GM19455 (cell line): ENCODE measurements at regions not wholly inside any gene's neighbourhood (a gene's known extent, or its start where the extent isn't known, plus 50 kb on each side); places are given as distances from the start of the nearest gene placed in this dataset.
"Not testable (repeated sequence)": the region's sequence is repeated elsewhere in the genome, so short reads cannot be mapped to it uniquely, and the experiment has no call there.

Experiments
- ATAC-seq: cut with Tn5 transposase; IDR thresholded peaks from one replicate; pipeline ENCODE4 v1.9.1; 2021; ENCODE audit not compliant: unreplicated experiment

DNA sequence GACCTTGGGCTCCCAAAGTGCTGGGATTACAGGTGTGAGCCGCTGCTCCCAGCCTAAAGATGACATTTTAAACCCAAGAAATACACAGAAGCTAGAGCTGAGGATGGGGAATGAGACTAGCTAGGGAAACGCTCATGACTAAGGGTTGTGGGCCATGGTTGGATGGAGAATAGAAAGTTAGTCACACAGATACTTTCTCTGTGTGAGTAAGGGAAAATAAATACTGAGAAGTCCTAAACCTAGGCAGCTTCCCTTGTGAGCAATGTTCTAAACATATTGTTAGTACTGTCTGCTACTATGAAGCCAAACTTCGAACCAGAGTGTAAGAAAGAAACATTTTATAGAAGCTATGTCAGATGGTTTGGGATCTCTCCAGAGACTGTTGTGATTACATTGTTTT, 304.8 kb upstream of the STAC start:
- ATAC-seq: no peak

DNA sequence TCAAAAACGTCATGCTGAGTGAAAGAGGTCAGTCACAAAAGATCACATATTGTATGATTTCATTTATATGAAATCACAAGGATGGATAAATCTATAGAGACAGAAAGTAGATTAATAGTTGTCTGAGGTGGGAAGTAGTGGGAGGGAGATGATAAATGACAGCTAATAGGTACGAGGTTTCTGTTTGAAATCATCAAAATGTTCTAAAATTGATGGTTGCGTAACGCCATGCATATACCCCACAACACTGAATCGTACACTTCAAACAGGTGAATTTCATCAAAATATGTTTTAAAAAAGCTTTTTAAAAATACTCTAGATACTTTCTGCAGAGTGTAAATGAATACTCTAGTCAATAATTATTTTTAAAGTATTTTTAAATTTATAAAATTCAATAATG, 303.0 kb upstream of the STAC start:
- no peak for ATAC-seq

DNA sequence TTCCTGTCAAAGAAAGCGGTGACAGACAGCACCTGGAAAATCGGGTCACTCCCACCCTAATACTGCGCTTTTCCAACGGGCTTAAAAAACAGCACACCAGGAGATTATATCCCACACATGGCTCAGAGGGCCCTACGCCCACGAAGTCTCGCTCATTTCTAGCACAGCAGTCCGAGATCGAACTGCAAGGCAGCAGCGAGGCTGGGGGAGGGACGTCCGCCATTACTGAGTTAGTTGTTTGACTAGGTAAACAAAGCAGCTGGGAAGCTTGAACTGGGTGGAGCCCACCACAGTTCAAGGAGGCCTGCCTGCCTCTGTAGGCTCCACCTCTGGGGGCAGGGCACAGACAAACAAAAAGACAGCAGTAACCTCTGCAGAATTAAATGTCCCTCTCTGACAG, 297.3 kb upstream of the STAC start:
- ATAC-seq: not testable (repeated sequence)

DNA sequence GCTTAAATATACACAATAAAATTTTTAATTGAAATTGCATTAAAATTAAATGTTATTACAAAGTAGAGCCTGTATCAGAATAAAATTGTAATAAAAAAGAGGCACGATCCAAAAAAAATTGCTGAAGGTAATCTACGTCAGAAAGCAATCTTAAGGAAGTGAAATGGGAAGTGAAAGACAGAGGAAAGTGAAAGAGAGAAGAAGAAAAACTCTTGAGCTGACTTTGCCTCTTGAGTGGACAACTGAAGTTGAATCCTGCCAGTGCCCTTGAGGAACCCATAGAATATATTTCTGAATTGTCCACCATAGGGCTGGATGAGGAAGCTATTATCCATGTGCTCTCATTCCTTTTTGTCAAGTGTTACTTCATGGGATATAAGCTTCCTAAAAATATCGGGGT, 285.1 kb upstream of the STAC start:
- no peak for ATAC-seq

DNA sequence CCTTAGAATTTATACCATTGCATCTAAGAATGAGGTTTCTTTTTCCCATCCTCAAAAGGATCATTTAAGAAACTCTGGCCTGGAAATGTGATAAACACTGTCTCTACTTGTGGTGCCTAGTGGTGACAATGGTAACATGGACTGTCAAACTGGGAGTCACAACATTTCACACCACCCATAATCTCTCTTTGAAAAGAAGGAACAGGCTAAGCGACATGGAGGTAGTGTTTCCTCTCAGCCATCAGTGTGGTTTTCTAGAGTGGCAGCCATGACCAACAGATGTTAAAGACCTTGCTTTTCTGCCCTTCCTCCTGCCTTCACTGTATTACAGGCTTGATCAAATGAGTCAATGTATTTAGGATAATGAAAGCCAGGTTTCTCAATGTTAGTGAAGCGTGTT, 283.1 kb upstream of the STAC start:
- no peak for ATAC-seq

DNA sequence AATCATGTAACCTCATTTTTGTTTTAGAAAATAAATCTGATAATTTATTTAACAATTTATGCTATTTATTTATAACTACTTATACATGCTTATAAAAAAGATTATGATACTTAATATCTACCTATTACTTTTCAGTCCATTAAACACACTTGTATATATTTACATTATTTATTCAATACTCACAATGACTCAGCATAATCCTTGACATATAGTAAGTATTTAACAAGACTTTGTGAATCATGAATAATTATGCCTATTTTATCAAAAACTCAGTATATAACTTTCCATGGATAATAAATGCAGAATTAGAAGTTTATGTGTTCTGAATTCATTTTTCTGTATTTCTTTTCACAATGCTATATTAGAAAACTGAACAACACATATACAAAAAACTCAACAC, 266.0 kb upstream of the STAC start:
- no peak for ATAC-seq

DNA sequence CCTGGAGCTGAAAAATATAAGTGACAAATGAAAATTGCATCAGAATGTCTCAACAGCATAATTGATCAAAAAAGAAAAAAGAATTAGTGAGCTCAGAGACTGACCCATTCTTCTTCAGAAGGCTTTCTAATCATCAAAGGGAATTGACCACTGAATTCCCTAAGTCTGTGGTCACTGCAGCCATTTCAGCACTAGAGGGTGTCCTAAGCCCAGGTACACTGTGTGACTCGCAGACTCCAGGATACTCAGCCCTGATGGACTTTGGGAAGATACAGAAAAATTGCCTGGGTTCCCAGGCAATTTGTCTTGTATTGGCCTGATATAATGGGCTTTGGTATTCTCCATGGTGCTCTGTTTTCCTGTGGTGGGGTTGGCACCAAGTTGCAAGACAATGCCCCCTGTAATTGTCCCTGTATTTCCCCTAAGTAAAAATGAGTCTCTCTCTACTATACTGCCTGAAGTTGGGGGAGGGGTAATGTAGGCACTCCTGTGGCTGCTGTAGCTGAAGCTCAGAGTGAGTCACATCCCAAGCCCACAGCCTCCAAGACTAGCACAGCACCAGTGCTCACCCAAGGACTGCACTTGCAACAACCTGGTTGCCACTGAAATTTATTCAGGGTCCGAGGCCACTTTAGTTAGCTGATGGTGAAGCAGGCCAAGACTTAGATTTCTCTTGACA, 256.0 kb upstream of the STAC start:
- ATAC-seq: no peak

DNA sequence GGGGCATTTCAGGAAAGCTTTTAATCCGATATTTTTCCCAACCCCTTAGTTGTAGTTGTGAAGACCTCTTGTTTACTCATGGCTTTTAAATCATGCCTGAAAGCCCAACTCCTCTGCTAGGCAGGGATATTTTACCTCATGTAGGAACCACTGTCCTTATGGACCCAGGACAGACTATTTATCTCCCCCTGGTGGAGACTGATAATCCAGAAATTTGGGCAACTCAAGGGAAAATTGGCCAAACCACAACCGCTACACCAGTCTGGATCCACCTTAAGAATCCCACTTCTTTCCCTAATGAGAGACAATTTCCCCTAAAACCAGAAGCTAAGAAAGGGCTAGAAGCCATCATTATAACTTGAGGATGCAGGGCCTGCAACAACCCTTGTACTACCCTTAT, 248.1 kb upstream of the STAC start:
- ATAC-seq: no peak

DNA sequence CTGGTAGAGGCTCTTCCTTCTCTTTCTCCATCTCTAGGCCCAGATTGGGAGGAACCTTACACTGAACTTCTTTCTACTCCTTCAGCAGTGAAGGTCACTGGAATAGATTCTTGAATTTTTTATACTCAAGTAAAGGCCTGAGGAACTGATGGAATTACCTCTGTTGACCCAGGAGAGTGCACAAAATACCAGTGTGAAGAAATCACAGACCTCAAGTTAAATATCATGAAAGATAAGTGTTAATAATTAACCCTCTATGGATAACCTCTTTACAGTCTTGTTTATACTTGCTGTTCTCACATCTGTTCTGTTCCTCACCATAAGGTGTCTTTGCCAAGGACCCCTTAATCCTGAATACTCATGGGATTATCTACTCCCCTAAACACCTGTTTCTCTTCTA, 244.4 kb upstream of the STAC start:
- no peak for ATAC-seq

DNA sequence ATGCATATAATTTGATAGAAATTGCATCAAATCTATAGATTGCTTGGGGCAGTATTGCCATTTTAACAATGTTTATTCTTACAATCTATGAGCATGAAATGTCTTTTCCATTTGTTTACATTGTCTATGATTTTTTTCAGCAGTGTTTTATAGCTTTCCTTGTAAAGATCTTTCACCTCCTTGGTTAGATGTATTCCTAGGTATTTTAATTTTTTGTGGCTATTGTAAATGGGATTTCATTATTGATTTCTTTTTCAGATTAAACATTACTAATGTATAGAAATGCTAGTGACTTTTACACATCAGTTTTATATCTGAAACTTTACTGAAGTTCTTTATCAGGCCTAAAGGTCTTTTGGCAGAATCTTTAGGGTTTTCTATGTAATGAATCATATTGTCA, 237.6 kb upstream of the STAC start:
- no peak for ATAC-seq

DNA sequence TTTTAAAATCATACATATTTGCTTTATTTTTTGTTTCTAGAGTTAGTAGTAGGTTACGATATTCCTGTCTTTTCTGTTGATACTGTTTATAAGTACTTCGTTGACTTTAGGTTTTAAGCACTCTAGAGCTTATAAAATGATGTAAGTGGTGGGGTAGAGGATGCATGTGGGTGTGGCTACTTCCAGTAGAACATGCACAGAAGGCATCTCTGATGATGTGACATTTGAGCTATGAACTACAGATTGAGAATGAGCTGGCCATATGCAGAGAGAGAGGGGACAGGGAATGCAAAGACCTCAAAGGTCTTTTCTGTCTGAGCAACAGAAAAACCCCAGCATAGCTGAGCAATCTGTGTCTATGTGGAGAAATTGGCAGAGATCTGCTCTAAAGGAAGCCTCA, 233.9 kb upstream of the STAC start:
- no peak for ATAC-seq

DNA sequence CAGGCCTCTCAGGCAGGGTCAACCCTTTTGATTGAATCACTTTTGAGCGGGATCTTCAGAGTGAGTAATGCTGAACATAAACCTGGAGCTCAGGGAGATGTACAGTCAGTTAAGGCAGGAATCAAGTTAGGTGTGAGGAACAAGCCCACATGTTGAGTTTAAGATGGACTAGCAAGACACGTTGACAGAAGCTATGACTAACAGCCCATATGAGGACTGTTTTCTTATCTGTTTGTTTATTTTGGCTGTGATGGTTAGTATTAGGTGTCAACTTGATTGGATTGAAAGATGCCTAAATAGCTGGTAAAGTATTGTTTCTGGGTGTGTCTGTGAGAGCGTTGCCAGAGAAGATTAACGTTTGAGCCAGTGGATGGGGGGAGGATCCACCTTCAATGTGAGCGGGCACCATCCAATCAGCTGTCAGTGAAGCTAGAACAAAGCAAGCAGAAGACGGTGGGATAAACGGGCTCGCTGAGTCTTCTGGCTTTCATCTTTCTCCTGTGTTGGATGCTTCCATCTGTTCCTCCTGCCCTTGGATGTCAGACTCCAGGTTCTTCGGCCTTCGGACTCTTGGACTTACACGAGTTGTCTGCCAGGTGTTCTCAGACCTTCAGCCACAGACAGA, 232.3 kb upstream of the STAC start:
- ATAC-seq: no peak

DNA sequence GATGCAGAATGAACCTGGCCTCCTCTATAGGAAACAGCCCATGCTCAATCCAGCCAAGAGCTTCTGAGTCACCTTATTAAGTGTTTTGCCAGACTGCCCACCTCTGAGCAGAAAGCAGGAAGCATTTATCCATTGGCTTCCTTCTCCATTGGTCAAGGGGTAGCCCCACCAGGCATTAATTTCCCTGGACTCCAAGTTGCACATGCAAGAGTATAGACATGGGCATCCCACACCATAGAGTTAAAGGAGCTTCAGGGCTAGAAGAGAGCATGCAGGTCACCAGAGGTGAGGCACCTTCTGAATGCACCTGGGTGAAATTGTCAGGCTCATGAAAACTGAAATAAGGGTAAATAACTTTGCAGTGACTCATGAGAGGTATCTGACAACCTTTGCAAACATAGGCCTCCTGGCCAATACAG, 230.8 kb upstream of the STAC start:
- no peak for ATAC-seq

DNA sequence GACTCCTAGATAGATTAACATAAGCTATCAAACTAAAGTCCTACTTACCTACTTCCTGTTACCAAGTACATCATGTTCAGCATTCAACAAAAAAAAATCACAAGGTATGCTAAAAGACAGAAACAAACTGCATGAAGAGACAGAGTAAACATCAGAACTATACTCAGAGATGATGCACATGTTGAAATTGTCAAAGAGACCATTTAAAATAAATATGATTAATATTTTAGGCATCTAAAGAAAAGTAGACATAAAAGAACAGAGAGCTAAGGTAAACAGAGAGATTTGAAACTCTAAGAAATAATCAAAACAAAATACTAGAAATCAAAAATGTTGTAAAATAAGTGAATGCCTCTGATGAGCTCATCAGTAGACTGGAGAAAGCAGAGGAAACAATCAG, 224.8 kb upstream of the STAC start:
- ATAC-seq: no peak

DNA sequence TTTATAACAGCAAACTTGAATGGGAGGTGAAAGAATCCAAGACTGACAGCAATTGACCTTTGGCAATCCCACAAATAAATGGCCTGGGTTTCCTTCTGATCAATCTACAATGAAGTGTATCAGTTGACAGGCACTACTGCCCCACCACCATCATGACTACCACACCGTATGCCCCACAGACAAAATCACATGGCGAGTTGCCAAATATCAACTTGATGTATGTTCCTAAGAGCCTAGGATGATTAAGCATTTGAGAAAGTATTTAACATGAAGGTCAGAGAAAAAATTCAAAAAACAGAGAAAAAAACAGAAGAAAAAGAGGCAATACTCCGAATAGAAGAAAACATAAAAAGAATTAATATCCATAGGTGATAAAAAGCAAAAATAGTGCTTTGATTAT, 215.9 kb upstream of the STAC start:
- ATAC-seq: no peak

DNA sequence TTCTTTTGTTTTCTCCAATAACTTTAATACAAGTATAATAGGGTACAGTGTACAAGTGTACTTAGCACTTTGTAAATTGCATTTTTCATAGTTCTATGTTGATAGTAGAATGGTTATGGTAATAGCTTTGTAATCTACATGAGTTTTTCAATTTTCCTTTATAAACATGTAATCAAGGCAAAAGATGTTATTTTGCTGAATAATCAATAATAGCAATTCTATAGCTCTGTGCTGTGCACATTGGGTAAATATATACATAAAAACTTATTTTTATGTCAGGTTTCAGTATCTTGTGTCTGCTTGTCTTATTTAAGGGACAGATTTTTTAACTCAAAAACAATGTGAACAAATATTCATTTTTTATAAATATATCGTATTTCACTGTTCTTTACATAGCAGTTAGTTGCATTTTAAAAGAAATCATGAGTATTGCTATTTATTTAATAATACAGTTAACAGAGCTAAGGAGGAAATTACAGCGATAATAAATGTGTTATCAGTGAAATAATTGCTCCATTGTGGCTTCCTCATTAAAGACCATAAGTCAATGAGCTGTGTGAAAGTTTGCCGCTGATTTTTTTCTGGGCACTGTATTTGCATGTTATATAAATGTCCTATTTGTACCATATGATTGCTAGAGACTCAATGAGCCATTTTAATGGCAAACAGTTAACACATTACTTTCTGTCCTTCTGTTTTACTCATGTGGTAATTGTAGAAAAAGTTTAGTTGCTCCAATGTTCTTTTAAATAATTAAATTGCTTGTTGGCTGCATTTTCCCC, 214.6 kb upstream of the STAC start:
- no peak for ATAC-seq

DNA sequence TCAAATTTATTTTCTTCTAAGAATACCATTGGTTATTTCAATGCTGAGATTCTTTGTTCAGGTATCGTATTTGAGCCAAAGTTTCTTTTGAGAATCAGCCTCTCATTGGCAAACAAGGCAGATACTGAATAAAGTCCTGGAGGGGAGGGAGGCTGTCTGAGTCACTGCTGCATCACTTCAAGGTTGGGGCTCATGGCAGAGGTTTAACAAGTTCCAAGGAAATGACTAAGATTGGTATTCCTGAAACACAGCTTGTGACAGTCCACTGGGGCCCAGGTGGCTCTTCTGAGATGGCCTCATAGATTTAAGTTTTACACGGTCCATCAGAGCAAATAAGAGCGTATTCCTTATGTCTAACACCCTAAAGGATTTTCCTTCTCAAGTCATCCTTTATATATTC, 213.8 kb upstream of the STAC start:
- no peak for ATAC-seq

DNA sequence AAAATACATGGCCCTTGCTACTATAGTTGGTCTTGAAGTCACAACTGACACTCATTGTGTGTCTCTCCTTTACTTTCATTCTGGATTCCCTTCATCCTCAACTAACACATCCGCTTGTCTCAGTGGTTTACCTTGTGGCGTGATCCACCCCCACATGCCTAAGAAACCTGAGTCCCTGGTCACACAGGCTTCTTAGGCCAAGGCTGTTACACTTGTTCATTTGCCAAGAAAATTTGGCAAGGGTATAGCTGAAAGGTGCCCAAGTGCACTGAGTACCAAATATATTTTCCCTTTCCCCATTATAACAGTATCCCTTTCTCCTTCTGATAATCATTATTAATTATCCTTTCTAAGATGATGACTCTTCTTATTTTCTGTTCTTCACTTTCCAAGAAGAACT, 207.6 kb upstream of the STAC start:
- ATAC-seq: no peak

DNA sequence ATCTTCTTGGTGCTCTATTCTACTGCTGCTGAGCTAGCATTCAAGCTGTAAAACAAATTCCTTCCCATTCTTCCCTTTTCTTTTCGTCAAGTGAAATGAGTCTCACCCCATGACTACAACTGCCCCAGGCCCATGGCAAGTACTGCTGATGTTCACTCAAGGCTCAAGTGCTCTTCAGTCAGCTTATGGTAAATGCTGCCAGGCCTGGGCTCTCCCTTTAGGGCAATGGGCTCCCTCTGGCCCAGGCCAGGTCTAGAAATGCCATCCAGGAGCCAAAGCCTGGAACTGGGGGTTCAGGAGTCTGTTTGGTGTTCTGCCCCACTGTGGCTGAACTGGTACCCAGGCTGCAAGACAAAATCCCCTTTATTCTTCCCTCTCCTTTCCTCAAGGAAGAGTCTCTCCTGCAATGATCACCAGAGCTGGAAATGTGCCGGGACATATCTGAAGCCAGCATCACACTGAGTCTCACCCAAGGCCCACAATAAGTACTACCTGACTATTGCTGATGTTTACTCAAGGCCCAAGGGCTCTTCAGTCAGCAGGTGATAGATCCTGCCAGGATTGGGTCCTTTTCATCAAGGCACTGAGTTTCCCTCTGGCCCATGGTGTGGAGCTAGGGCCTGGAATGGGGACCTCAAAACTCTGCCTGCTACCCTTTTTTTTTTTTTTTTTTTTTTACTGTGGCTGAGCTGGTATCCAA, 205.0 kb upstream of the STAC start:
- ATAC-seq: no peak

DNA sequence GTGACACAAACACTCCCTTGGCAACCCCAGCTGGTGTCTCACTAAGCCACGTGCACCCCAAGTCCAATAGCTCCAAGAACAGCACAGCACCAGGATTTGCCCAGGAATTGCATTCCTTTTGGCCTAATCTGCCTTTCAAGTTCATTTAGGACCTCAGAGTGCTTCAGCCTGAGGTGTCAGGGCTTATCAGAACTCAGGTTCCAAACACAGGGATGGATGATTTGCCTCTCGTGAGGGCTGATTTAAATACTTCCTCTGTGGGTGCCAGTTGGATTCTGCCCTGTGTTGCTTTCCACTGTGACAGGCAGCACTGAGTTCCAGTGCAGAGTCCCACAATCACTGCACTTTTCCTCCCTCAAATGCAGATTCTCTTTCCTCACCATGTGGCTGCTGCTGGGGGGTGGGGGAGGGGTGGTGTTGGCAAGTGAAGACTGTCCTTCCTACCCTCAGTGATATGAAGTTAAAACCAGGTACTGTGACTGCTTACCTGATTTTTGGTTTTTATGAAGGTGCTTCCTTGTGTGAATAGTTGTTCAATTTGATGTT, 204.3 kb upstream of the STAC start:
- no peak for ATAC-seq

DNA sequence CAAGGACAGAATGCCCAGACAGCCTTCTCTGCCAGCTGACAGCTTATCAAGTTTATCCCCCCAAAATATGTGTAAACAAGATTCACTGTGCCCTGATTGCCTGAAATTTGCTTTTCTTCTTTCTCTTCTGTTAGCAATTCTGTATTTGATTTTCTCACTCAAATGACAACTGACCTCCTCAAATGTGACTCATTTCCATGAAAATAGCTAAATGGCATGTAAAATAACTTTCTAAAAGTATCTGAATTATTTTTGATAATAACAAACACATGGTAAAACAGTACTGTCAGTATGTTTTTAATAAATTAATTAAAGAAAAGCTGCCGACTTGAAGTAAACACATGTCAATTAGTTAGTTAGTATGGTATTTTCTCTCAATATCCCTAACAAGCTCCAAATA, 202.3 kb upstream of the STAC start:
- ATAC-seq: no peak

DNA sequence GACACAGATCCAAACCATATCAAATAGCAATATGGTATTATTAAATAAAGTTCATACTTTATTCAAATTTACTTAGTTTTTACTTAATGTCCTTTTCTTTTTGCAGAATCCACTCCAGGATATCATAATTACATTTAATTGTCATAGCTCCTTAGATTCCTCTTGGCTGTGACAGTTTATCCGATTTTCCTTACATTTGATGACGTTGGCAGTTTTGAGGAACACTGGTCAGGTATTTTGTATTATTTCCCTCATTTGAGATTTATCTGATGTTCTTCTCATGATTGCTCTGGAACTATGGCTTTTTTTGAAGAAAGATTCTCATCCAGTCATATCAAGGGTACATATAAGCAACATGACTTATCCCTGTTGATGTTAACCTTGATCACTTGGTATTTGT, 198.3 kb upstream of the STAC start:
- no peak for ATAC-seq
